HG03571 (cell line): ENCODE measurements at regions not wholly inside any gene's neighbourhood (a gene's known extent, or its start where the extent isn't known, plus 50 kb on each side); places are given as distances from the start of the nearest gene placed in this dataset.
"Not testable (repeated sequence)": the region's sequence is repeated elsewhere in the genome, so short reads cannot be mapped to it uniquely, and the experiment has no call there.

ENCODE experiments used
- ATAC-seq: cut with Tn5 transposase; IDR thresholded peaks from one replicate; pipeline ENCODE4 v1.9.1; 2021; ENCODE audit not compliant: unreplicated experiment

DNA sequence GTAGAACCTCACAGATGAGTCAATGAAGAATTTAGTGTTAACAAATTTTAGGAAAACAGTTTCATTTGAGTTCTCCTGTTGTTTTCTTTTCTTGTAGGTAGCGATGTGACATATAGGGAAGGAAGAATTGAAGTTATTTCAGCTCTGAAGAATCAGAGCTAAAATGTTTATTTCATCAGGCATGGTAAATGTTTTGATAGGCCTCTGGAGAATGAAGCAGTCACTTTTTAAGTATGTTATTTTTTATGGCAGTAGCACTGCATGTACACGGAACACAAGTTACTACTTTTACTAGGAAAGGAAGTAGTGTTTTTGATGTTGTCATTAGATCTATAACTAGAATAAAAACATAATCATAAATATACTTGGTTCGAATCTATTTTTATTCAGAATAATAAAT, 1357.3 kb upstream of the CITED2 start:
- ATAC-seq: no peak

DNA sequence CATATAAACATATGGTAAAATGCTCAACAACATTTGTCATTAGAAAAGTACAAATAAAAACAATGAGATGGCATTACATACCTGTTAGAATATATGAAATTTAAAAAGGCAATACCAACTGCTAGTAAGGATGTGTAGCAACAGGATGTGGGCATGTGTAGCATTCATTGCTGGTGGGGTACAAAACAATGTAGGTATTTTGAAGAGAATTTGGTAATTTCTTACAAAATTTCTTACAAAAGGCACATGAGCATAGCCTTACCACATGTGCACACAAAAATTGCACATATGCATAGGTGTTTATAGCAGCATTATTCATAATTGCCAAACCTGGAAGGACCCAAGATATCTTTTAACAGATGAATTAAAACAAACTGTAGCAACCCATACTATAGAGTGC, 1355.1 kb upstream of the CITED2 start:
- no peak for ATAC-seq

DNA sequence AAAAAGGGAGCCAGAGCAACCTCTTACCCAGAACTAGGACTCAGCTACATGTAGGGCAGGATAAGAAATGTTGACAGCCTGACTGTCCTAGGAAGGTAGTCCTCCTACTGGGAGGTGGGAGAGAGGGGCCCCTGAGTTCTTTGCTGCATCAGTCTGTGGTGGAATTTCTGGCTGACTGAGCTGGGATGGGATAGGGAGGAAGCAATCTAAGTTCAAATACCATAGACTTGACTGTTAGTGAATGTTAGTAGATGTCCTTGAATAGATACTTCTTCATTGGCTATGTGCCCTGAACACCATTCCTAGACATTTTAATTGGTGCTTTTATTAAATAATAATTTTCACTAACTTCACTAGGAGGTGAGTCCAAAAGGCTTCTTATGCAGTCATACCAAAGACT, 1343.6 kb upstream of the CITED2 start:
- ATAC-seq: no peak

DNA sequence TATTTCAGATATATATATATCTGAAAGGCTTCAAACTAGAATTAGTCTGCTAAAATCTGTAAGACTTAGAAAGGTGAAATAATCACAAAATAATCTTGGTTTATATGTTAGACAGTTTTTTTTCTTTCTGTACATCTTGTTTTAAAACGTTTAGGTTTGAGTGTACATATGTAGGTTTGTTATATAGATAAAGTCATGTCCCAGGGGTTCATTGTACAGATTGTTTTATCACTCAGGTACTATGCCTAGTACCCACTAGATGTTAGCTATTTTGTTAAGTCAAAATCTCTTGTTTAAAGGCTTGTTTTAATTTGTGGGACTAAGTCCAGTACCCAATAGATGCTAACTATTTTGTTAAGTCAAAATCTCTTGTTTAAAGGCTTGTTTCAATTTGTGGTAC, 1339.0 kb upstream of the CITED2 start:
- no peak for ATAC-seq

DNA sequence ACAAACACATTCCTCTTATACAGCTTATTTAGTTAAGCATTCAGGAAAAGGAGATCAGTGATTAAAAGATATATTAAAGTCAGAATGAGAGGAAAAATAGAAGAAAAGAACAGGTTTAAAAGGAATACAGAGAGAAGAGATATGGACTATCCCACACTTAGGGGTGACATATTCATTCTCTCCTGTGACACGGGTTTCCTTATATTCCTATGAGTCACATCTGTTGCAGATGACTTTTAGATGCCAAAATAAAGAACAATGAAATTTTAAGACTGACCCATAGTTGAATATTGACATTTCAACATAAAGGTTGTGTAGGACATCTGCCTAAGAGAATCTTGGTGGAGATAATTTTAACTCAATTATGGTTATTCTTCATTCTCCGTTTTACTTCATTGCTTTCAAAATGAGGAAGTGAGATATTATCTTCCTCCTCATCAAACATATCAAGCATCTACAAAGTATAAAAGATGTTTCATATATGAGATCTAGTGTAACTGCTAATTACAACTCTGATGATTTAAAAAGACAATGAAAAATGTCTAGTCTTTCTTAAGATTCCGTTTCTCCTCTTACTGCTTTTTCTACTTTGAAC, 1336.7 kb upstream of the CITED2 start:
- no peak for ATAC-seq

DNA sequence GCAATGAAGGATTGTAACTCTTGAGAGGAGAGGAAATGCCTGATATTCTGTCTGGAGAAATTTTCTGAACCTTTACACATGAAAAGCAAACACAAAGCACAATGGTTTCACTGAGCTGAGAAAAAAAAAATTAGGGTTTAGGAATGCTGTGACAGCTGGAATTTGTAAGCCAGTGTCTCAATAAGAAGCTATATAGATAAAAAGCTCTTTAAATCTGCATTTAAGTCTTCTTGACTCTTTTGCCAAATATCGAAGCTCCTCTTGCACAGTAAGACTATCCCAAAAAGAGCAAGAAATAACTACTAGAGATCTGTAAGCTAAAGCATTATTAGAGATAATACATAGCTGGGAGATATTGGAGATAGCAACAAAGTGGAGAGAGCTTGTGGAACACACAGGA, 1334.0 kb upstream of the CITED2 start:
- no peak for ATAC-seq

DNA sequence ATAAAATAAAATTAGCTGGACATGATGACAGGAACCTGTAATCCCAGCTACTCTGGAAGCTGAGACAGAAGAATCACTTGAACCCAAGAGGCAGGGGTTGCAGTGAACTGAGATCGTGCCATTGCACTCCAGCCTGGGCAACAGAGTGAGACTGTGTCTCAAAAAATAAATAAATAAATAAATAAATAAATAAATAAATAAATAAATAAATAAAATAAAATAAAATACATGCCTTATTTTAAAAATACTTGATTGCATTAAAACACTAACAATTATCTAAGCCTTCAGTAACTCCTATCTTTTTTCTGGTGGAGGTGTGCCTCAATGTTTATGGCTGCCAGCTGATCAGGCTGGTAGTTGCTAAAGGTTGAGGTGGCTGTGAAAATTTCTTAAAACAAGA, 1329.6 kb upstream of the CITED2 start:
- ATAC-seq: not testable (repeated sequence)

DNA sequence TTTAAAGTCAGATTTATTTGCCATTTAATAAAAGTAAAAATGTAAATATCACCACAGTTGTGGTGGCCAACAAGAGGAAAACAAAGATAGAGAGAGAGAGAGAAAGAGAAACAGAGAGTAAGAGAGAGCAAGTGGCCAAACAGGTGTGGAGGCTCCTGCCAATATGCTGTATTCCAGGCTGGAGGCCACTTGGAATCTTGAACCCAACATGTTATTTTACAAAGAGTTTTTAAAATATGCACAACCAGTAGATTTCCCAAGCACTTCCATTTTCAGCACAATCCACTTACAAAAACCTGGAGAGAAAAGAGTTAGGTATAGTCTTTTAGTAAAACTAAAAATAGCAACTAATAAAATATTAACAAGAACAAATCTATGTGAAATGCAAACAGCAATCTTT, 1323.1 kb upstream of the CITED2 start:
- no peak for ATAC-seq

DNA sequence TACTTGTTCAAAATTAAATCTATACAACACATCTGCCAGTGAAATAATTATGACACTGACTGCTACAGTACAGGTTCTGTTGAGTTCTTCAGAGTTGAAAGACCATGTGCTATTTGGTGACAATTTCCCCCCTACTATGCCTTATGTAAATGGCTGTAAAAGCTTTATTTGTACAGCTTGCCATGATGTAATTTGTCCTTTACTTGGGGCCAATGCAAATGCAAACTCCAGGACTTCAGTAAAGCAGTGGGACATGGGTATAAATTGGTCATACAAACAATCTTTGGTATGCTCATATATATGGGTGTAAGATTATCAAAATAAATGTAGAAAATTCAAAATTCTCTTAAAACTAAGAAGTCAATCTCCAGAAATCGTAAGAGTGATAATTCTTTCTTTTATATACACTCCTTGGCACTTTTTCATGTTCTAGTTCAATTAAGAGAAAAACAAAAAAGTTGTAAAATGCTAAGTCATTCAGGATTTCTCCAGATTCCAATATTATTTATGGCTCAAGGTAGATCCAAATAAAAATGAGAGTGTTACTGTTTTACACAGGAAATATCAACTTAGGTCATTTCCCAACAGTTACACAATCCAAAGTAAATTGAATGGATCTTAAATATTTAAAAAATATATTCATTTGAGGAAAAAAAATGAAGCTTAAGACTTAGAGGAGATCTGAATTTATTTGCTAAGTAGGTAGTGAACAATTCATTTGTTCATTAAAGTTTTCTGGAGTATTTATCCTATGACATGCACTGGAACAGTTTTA, 1310.5 kb upstream of the CITED2 start:
- ATAC-seq: no peak

DNA sequence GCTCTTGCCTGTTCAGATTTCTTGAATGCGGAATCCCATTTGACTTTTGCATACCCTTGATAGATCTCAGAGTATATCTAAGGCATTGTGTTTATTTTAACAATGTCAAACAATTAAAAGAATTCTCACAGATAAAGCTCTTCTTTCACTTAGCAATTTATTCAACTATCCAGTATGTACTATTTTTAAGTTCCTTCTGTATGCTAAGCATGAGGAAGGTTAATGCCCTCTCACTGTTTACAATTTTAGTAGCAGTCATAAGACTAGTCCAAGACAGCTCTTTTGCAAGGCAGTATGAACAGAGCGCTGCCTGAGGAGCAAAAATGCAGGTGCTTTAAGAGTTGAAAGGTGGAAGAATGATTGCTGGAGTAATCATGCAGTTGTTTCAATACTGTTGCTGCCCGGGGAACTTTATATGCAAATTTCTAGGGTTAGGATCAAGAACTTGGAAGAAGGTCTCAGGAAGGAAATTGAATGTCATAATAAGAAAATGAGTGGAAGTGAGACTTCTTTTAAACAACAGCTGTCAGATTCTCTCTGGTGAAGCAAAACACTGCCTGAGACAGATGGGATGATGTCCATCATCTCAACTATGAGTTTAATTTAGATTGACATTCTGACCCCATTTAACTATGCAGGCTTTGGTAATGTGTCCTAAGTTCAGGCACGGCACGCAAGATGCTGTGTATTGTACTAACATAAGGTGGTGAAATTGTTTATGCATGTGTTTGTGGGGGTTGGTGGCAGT, 1303.5 kb upstream of the CITED2 start:
- ATAC-seq: no peak

DNA sequence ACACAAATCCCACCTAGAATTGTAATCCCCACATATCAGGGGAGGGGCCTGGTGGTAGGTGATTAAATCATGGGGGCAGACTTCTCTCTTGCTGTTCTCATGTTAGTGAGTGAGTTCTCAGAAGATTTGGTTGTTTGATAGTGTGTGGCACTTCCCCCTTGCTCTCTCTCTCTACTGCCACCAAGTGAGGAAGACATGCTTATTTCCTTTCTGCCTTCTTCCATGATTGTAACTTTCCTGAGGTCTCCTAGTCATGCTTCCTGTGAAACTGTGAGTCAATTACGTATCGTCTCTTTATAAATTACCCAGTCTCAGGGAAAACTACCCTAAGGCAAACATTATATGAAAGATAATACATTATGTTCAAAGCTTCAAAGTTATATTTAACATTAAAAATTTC, 1297.5 kb upstream of the CITED2 start:
- ATAC-seq: no peak

DNA sequence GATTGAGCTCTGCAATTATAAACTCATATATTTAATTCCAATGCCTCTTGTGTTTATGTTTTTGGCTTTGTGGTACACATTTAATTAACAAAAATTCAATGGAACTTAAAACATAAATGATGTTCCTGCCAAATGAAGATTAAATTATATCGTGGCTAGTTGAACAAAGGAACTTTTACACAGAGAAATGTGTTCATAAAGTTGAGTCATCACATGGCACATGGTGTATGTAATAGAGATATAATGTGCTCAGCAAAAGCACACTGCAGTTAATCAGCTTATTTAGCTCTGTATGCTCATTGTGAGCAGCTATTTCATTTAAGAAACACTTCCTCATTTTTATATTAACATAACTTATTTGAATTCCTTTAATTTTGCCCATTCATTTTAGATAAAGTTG, 1295.6 kb upstream of the CITED2 start:
- ATAC-seq: no peak

DNA sequence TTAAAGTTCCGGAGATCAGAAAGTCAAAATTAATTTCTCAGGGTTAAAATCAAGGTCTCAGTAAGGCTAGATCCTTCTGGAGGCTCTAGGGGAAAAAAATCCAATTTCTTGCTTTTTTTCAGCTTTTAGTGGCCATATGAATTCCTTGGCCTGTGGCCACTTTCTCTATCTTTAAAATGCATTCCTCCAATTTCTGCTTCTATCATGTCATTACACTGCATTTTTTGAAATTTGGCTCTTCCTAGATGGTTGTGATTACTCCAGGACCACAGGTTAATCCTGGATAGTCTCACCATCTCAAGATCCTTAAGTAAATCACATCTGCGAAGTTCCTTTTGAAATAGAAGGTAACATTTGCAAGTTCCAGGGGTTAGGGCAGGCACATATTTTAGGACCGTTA, 1294.9 kb upstream of the CITED2 start:
- no peak for ATAC-seq

DNA sequence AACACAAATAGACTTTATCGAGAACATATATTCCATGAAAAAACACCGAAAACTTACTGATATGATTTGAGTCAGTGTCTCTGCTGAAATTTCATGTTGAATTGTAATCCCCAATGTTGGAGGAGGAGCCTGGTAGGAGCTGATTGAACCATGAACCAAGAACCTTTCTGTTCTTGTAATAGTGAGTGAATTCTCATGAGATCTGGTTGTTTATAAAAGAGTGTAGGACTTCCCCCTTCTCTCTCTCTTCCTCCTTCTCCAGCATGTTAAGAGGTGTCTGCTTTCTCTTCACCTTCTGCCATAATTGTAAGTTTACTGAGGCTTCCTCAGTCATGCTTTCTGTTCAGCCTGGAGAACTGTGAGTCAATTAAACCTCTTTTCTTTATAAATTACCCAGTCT, 1289.3 kb upstream of the CITED2 start:
- ATAC-seq: no peak

DNA sequence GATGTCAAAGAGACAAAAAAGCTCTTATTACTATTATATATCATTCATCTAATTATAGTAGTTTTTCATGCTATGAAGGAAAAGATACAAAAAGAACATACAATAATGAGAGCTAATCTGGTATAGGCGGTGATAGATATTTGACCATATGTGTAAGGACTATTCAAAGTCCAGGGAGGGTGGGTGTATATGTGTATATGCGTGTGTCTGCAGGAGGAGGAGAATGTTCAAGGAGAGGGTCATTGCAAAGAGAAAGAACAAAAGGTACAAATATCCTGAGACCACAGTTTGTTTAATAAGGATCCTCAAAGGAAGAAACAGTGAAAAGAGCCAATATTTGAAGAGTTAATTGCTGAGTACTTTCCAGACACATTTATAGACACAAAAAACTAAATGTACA, 1288.6 kb upstream of the CITED2 start:
- ATAC-seq: no peak

DNA sequence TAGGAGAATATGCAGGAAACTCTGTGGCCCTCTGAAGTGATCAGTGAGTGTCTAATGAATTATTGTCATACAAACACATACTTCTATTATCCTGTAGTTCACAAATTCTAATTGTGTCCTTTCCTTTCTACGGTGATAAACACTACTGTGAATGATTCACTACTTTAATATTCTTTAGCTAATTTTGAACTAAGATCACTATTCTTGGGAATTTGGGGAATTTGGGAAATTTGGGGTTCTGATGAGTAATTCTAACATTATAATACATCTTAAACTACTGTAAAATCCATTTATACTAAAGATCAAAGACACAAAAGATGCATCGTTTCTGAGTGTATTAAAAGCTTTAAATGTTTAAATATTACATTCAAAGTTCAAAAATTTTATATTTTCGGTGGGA, 1287.2 kb upstream of the CITED2 start:
- ATAC-seq: no peak

DNA sequence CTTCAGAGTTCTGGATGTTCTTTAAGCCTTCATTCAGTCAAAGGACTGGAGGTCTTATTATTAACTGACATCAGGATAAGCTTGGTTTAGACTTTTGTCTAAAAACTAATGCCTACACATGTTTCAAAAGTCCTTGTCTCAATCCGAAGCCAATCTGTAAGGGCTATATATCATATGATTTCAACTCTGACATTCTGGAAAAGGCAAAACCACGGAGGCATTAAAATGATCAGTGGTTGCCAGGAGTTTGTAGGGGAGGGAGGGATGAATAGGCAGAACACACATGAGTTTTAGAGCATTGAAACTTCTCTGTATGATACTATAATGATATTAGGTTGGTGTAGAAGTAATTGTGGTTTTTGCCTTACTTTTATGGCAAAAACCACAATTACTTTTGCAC, 1285.8 kb upstream of the CITED2 start:
- ATAC-seq: no peak

DNA sequence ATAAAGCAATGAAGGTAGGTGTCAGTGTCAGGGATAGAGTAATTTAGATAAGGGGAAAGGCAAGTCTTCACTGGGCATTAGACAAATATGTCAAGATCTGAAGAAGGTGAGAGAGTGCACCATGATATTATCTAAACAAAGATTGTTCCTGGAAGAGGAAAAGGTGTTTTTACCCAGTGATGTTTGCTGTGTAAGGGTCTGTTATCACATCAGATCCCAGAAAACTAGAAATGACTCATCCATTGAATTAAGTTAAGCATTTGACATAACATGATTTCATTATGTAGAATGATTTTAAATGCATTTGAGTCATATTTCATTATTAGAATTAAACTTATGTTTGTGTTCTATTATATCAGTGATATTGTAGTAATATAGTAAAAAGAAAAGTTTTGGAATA, 1279.5 kb upstream of the CITED2 start:
- no peak for ATAC-seq

DNA sequence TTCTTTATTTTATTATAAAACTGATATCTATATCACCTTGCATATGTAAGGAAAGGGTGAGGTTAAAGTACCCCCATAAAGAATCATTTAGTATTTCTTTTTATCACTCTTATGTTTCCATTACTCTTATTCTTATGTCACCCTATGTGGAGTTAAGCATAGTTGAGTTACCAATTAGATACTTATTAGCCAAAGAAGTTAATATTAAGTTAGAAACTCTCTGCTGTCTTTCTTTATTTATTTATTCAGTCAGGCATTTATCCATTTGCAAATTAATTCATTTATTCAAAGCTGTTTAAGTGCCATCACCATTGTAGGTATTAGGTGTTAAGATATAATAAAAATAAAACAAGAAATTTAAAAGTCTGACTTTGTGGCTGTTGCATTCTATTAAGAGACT, 1279.1 kb upstream of the CITED2 start:
- no peak for ATAC-seq

DNA sequence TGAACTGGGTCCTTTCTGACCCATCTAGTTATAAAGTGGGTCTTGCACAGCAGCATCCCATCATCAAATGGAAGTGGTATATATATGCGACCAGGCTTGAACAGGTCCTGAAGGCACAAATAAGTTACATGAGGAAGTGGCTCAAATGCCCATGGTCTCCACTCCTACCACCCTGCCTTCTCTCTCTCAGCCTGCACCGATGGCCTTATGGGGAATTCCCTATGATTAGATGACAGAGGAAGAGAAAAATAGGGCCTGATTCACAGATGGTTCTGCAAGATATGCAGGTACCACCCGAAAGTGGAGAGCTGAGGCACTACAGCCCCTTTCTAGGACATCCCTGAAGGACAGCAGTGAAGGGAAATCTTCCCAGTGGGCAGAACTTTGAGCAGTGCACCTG, 1275.1 kb upstream of the CITED2 start:
- ATAC-seq: not testable (repeated sequence)

DNA sequence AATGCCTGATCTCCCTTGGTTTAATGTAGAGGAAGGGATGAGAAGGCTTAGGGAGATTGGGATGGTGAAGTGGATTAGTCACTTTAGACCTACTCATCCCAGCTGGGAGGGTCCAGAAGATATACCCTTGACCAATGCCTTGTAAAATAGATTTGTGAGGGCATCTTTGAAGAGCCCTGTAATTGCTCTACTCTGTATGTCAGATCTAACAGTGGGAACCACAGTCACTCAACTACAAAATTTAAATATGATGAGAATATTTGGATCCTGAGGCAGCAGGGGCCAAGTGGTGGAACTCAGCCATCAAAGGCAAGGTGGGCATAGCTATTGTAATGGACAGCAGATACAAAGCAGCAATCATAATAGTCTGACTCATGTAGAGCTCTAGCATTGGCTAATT, 1272.9 kb upstream of the CITED2 start:
- ATAC-seq: not testable (repeated sequence)

DNA sequence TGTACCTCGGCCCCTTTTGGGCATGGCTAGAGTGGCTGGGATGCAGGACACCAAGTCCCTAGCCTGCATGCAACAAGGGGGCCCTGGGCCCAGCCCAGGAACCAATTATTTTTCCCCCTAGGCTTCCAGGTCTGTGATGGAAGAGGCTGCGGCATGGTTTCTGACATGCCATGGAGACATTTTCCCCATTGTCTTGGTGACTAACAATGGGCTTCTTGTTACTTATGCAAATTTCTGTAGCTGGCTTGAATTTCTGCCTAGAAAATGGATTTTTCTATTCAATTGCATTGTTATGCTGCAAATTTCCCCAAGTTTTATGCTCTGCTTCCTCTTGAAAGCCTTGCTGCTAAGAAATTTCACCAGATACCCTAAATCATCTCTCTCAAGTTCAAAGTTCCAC, 1269.6 kb upstream of the CITED2 start:
- no peak for ATAC-seq
